NB4 (cell line): ENCODE measurements at regions not wholly inside any gene's neighbourhood (a gene's known extent, or its start where the extent isn't known, plus 50 kb on each side); places are given as distances from the start of the nearest gene placed in this dataset.

Experiments used
- CTCF ChIP-seq: IDR thresholded peaks from one replicate; pipeline ENCODE4 v1.5.1; 2012; ENCODE audit warnings: low read depth, low read length
- MAX ChIP-seq: IDR thresholded peaks from 2 replicates; pipeline ENCODE4 v1.6.1; 2011; ENCODE audit warnings: low read depth, low read length
- POLR2A ChIP-seq: IDR thresholded peaks from 2 replicates; pipeline ENCODE4 v1.6.1; 2011; ENCODE audit warnings: mild to moderate bottlenecking; ENCODE audit not compliant: insufficient read length; ENCODE audit errors: extremely low read depth

- TF ChIP-seq CTCF (no peak), POLR2A (no peak), MAX (no peak)
These were observed 2315.7 kb upstream of the TENM3 start for GRCh38 chr4:179927473-179927872.
